DOHH2 (cell line): ENCODE measurements at regions not wholly inside any gene's neighbourhood (a gene's known extent, or its start where the extent isn't known, plus 50 kb on each side); places are given as distances from the start of the nearest gene placed in this dataset.

ENCODE experiments used
- H3F3A ChIP-seq: fragments of 200-600 bp; sonication (generic), shearing (Covaris generic); 2 replicates; pipeline ENCODE4 v1.6.0; 2016; ENCODE audit warnings: antibody characterized with exemption, mild to moderate bottlenecking; ENCODE audit not compliant: control insufficient read depth, insufficient read depth
- H3K27ac ChIP-seq: fragments of 200-600 bp; sonication (generic); 2 replicates; pipeline ENCODE4 v1.5.1; 2014; ENCODE audit warnings: low read depth, mild to moderate bottlenecking, low read length, moderate library complexity
- H3K27me3 ChIP-seq: fragments of 200-600 bp; sonication (generic); 2 replicates; pipeline ENCODE4 v1.6.1; 2014; ENCODE audit warnings: mild to moderate bottlenecking, low read length, mixed read lengths; ENCODE audit not compliant: control insufficient read depth
- H3K36me3 ChIP-seq: fragments of 200-600 bp; sonication (generic); 2 replicates; pipeline ENCODE4 v1.6.1; 2014; ENCODE audit warnings: mild to moderate bottlenecking, low read length, moderate library complexity, mixed read lengths; ENCODE audit not compliant: control insufficient read depth
- H3K4me1 ChIP-seq: fragments of 200-600 bp; sonication (generic); 2 replicates; pipeline ENCODE4 v1.6.1; 2014; ENCODE audit warnings: mild to moderate bottlenecking, low read length, mixed read lengths; ENCODE audit not compliant: control insufficient read depth
- H3K4me2 ChIP-seq: fragments of 200-600 bp; sonication (generic); 2 replicates; pipeline ENCODE4 v1.6.0; 2014; ENCODE audit warnings: mild to moderate bottlenecking, low read length, moderate library complexity
- H3K4me3 ChIP-seq: fragments of 200-600 bp; sonication (generic); 2 replicates; pipeline ENCODE4 v1.5.1; 2014; ENCODE audit warnings: mild to moderate bottlenecking, low read length, mixed read lengths
- H3K79me2 ChIP-seq: fragments of 200-600 bp; sonication (generic); 2 replicates; pipeline ENCODE4 v1.6.1; 2014; ENCODE audit warnings: mild to moderate bottlenecking, low read length, mixed read lengths; ENCODE audit not compliant: control insufficient read depth
- H3K9me2 ChIP-seq: fragments of 200-600 bp; sonication (generic); replicated peaks from 2 replicates; pipeline ENCODE4 v1.6.1; 2014; ENCODE audit warnings: mild to moderate bottlenecking, low read length, mixed read lengths; ENCODE audit not compliant: control insufficient read depth
- H3K9me3 ChIP-seq: fragments of 200-600 bp; sonication (generic); 2 replicates; pipeline ENCODE4 v1.6.1; 2014; ENCODE audit warnings: antibody characterized with exemption, low read length, mixed read lengths; ENCODE audit not compliant: control insufficient read depth, insufficient read depth
- H4K20me1 ChIP-seq: fragments of 200-600 bp; sonication (generic); 2 replicates; pipeline ENCODE4 v1.6.0; 2014; ENCODE audit warnings: low read depth, mild to moderate bottlenecking, antibody characterized with exemption, low read length, moderate library complexity; ENCODE audit not compliant: control insufficient read depth, insufficient read depth
- EZH2phosphoT487 ChIP-seq: fragments of 200-600 bp; sonication (generic); IDR thresholded peaks from 2 replicates; pipeline ENCODE4 v1.6.1; 2017; ENCODE audit warnings: borderline replicate concordance, mild to moderate bottlenecking, antibody characterized with exemption, low read length, moderate library complexity, mixed read lengths
- TF ChIP-seq, protein P1 (sequence below): fragments of 200-600 bp; sonication (generic); IDR thresholded peaks from one replicate; pipeline ENCODE4 v1.5.1; 2014; ENCODE audit warnings: antibody characterized with exemption, mild to moderate bottlenecking, low read depth, low read length; ENCODE audit not compliant: poor library complexity, severe bottlenecking

DNA sequence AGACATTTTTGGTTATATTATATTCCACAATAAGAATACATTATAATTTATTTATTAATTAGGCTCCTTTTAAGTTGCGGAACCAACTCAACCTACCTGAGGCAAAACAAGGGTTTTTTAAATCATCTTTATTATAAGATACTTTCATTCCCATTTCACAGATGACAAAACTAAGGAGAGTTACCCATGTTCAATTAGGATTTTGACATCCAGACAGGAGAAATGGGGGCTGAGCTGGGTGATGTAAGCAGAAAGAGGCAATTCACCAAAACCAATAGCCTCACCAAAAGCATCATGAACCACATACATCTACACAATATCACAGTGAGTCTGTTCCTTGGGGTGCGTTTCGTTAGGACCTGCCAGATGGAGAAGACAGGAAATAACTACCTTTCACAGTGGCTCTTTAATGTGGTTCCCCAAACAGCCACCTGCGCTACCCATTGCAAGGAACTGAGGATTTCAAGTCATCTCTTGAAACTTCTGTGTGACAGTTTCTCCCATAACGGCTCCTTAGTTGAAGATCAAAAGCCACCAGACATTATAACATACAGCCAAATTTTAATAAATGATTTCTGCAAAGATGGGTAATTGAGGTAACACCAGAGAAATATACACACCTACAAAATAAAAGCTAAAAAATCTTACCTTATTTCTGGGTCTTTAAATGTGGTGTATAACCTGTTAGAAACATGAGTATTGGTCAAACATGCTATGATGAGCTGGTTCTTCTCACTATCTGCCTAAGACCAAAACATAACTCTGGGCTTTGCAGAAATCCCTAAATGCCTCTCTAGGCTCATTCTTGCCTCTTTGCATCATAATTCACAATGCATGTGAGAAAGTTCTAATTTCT lies 190.6 kb upstream of the LEF1 start:
- Histone ChIP-seq H3K79me2 (no peaks in the 10 kb centered on the region), H3K27me3 (peaks cover 18% of the 10 kb centered on the region; the same call in 1 of the 2 replicates), H3K36me3 (no peaks in the 10 kb centered on the region), H3K9me3 (no peaks in the 10 kb centered on the region), H3K4me2 (no peak overlapping the region), H3K27ac (no peak overlapping the region), H4K20me1 (no peaks in the 10 kb centered on the region), H3K4me1 (no peaks in the 10 kb centered on the region), H3K9me2 (no peaks in the 10 kb centered on the region), H3K4me3 (no peak overlapping the region), H3F3A (no peaks in the 10 kb centered on the region)
- TF ChIP-seq EZH2phosphoT487, result no peak
- TF ChIP-seq, protein P1, sequence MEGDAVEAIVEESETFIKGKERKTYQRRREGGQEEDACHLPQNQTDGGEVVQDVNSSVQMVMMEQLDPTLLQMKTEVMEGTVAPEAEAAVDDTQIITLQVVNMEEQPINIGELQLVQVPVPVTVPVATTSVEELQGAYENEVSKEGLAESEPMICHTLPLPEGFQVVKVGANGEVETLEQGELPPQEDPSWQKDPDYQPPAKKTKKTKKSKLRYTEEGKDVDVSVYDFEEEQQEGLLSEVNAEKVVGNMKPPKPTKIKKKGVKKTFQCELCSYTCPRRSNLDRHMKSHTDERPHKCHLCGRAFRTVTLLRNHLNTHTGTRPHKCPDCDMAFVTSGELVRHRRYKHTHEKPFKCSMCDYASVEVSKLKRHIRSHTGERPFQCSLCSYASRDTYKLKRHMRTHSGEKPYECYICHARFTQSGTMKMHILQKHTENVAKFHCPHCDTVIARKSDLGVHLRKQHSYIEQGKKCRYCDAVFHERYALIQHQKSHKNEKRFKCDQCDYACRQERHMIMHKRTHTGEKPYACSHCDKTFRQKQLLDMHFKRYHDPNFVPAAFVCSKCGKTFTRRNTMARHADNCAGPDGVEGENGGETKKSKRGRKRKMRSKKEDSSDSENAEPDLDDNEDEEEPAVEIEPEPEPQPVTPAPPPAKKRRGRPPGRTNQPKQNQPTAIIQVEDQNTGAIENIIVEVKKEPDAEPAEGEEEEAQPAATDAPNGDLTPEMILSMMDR, result no peak

DNA sequence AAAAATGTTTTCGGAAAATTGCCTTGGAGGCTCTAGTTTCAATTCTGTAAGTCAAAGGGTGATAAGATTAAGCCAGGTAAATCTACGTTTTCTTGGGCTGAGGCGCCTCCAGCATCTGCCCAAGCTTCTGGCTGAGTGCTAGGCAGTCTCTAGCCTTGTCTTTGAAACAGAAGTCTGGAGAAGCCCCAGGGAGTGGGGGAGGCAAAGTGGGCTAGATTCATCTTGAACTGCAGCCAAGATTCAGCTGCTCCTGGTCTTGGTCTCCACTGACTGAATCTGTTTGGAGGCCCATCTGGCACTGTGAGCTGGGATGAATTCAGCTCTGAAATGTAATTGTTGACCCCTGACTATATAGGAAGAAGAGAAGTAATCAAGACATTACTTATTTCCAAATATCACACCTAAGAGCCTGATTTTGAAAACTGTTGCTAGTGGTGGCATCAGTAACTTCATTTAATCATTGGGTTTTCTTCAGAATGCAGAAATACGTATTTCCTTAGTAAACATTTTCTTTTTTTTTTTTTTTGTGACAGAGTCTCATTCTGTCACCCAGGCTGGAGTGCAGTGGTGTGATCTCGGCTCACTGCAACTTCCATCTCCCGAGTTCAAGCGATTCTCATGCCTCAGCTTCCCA lies 187.3 kb upstream of the LEF1 start:
- Histone ChIP-seq H3K9me3 (no peaks in the 10 kb centered on the region), H3K4me2 (no peak overlapping the region), H3K9me2 (no peaks in the 10 kb centered on the region), H3K4me3 (no peak overlapping the region), H3K79me2 (no peaks in the 10 kb centered on the region), H3K27me3 (peaks cover 21% of the 10 kb centered on the region), H3K27ac (no peak overlapping the region), H3K36me3 (no peaks in the 10 kb centered on the region), H4K20me1 (no peaks in the 10 kb centered on the region), H3F3A (no peaks in the 10 kb centered on the region), H3K4me1 (no peaks in the 10 kb centered on the region)
- no peak for TF ChIP-seq EZH2phosphoT487
- TF ChIP-seq, protein P1, result no peak

DNA sequence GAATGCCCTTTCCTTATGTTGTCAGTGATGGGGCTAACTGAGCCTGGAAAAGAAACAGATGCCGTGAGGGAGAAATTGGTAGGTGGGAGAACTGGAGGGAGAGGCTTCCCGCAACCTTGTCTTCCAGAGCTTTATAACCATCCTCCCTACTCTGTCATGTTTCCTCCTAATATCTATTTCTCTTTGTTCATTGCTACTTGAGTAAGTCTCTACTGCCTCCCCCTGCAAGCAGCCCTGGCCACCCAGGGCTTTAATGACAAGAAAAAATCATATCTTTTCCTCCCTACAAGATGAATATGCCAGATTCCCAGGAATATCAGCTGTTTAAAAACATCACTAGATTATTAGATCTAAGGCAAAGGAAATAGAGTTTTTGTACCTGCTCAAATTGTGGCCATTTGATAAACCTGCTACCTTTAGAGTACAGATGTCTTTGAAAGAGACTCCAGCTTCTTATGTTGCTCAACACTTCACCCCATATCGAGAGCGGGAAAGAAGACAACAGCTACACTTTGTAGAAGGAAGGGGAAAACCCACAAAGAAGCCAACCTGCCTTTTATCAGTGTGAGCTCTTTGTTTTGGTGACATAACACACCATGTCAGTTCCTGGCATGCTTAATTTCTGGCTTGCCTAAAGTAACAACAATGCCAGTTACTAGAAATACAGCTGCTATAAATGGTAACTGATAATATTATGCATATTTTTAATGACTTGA lies 186.6 kb upstream of the LEF1 start:
- H3K4me1 ChIP-seq, result no peaks in the 10 kb centered on the region
- H4K20me1 ChIP-seq, result no peaks in the 10 kb centered on the region
- TF ChIP-seq EZH2phosphoT487, result no peak
- TF ChIP-seq, protein P1, result no peak
- H3K9me3 ChIP-seq, result no peaks in the 10 kb centered on the region
- H3K4me2 ChIP-seq, result no peak overlapping the region
- no peaks in the 10 kb centered on the region for H3K79me2 ChIP-seq
- no peaks in the 10 kb centered on the region for H3K9me2 ChIP-seq
- H3K4me3 ChIP-seq, result no peak overlapping the region
- H3K27me3 ChIP-seq, result peaks cover 19% of the 10 kb centered on the region
- no peak overlapping the region for H3K27ac ChIP-seq
- H3F3A ChIP-seq, result no peaks in the 10 kb centered on the region
- no peaks in the 10 kb centered on the region for H3K36me3 ChIP-seq
